ENCODE measurements at regions not wholly inside any gene's neighbourhood (a gene's known extent, or its start where the extent isn't known, plus 50 kb on each side); places are given as distances from the start of the nearest gene placed in this dataset.

- TF ChIP-seq CTCF (IDR thresholded peaks at IDR 0.05) (no peak), POLR2A (IDR thresholded peaks at IDR 0.05) (no peak)
Observed at GRCh38 chr16:17563323-17564091, 92.7 kb upstream of the XYLT1 start.

Measured in ovary (tissue), 3 donors.